GM12878 (cell line): ENCODE measurements at regions not wholly inside any gene's neighbourhood (a gene's known extent, or its start where the extent isn't known, plus 50 kb on each side); places are given as distances from the start of the nearest gene placed in this dataset.
"Not testable (repeated sequence)": the region's sequence is repeated elsewhere in the genome, so short reads cannot be mapped to it uniquely, and the experiment has no call there.

Experiments used
- BCL11A ChIP-seq: IDR thresholded peaks from 2 replicates; pipeline ENCODE4 v1.6.1; 2011; ENCODE audit warnings: low read depth, low read length
- BRCA1 ChIP-seq: IDR thresholded peaks from 2 replicates; pipeline ENCODE4 v1.6.1; 2011; ENCODE audit warnings: low read depth, low read length, improper control_type of control experiment
- CEBPB ChIP-seq, 2 experiments: fragments of 150-350 bp in 1 of 2; IDR thresholded peaks; 2 replicates each; pipeline ENCODE4 v1.6.1; 2012 to 2014; ENCODE audit warnings: low read depth in 2 of 2, low read length in 2 of 2, borderline replicate concordance in 1 of 2, inconsistent platforms in 1 of 2
- EP300 ChIP-seq, 2 experiments: fragments of 150-350 bp in 1 of 2; IDR thresholded peaks; 2 replicates each; pipeline ENCODE4 v1.6.1; 2011 to 2012; ENCODE audit warnings: low read depth in 2 of 2, low read length in 2 of 2, borderline replicate concordance in 1 of 2, improper control_type of control experiment in 1 of 2, inconsistent platforms in 1 of 2; ENCODE audit not compliant: control insufficient read depth in 1 of 2
- FOXM1 ChIP-seq: IDR thresholded peaks from 2 replicates; pipeline ENCODE4 v1.6.1; 2012; ENCODE audit warnings: low read depth, mild to moderate bottlenecking, inconsistent platforms, low read length, moderate library complexity
- POLR2AphosphoS5 ChIP-seq: IDR thresholded peaks from 2 replicates; pipeline ENCODE4 v1.6.1; 2011; ENCODE audit warnings: mild to moderate bottlenecking, low read length, inconsistent platforms
- RELA ChIP-seq: fragments of 450-650 bp; IDR thresholded peaks from 2 replicates; pipeline ENCODE4 v1.8.0; 2014; ENCODE audit warnings: borderline replicate concordance; ENCODE audit not compliant: partially characterized antibody
- SMC3 ChIP-seq: IDR thresholded peaks from 2 replicates; pipeline ENCODE4 v1.6.1; 2011; ENCODE audit warnings: low read length, improper control_type of control experiment, borderline replicate concordance
- TF ChIP-seq, protein P1 (sequence below), 3 experiments: IDR thresholded peaks in 2 of 3; conservative IDR thresholded peaks in 1 of 3; 2 replicates each; pipeline ENCODE4 v1.5.1; 2011; ENCODE audit warnings: low read depth in 3 of 3, low read length in 3 of 3, mild to moderate bottlenecking in 3 of 3, control low read depth in 2 of 3, moderate library complexity in 2 of 3, inconsistent platforms in 1 of 3, mixed read lengths in 1 of 3; ENCODE audit not compliant: control insufficient read depth in 2 of 3, insufficient read depth in 1 of 3; ENCODE audit errors: extremely low read depth in 1 of 3
- TF ChIP-seq, protein P2 (sequence below): IDR thresholded peaks from 2 replicates; pipeline ENCODE4 v1.6.1; 2012; ENCODE audit warnings: low read depth, low read length, improper control_type of control experiment
- TF ChIP-seq, protein P3 (sequence below): fragments of 450-650 bp; formaldehyde crosslinking; IDR thresholded peaks from 2 replicates; pipeline ENCODE4 v1.5.0; 2022; ENCODE audit warnings: mild to moderate bottlenecking, missing genetic modification characterization
- TF ChIP-seq, protein P4 (sequence below): IDR thresholded peaks from 2 replicates; pipeline ENCODE4 v1.6.1; 2012; ENCODE audit warnings: low read depth, low read length, improper control_type of control experiment

DNA sequence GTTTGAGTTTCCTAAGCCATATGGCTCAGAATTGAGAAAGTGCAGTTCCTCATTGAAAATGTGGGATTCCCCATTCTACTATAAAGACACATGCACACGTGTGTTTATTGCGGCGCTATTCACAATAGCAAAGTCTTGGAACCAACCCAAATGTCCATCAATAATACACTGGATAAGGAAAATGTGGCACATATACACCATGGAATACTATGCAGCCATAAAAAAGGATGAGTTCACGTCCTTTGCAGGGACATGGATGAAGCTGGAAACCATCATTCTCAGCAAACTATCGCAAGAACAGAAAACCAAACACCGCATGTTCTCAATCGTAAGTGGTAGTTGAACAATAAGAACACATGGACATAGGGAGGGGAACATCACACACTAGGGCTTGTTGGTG is 154.8 kb downstream of the SEC23IP start:
- not testable (repeated sequence) for TF ChIP-seq EP300 (IDR thresholded peaks at IDR 0.05; ENCODE audit: borderline replicate concordance in 1 of 2, control insufficient read depth in 1 of 2, low read depth in 2 of 2, low read length in 2 of 2); RELA; BCL11A; BRCA1; SMC3; POLR2AphosphoS5; FOXM1; CEBPB (IDR thresholded peaks at IDR 0.05; ENCODE audit: borderline replicate concordance in 1 of 2, low read depth in 2 of 2, low read length in 2 of 2)
- TF ChIP-seq, protein P1, sequence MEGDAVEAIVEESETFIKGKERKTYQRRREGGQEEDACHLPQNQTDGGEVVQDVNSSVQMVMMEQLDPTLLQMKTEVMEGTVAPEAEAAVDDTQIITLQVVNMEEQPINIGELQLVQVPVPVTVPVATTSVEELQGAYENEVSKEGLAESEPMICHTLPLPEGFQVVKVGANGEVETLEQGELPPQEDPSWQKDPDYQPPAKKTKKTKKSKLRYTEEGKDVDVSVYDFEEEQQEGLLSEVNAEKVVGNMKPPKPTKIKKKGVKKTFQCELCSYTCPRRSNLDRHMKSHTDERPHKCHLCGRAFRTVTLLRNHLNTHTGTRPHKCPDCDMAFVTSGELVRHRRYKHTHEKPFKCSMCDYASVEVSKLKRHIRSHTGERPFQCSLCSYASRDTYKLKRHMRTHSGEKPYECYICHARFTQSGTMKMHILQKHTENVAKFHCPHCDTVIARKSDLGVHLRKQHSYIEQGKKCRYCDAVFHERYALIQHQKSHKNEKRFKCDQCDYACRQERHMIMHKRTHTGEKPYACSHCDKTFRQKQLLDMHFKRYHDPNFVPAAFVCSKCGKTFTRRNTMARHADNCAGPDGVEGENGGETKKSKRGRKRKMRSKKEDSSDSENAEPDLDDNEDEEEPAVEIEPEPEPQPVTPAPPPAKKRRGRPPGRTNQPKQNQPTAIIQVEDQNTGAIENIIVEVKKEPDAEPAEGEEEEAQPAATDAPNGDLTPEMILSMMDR (IDR thresholded peaks at IDR 0.05 in 2 of 3, conservative IDR thresholded peaks at IDR 0.05 in 1 of 3; ENCODE audit: control insufficient read depth in 2 of 3, extremely low read depth in 1 of 3, insufficient read depth in 1 of 3, low read depth in 3 of 3, low read length in 3 of 3) = not testable (repeated sequence)
- TF ChIP-seq, protein P2, sequence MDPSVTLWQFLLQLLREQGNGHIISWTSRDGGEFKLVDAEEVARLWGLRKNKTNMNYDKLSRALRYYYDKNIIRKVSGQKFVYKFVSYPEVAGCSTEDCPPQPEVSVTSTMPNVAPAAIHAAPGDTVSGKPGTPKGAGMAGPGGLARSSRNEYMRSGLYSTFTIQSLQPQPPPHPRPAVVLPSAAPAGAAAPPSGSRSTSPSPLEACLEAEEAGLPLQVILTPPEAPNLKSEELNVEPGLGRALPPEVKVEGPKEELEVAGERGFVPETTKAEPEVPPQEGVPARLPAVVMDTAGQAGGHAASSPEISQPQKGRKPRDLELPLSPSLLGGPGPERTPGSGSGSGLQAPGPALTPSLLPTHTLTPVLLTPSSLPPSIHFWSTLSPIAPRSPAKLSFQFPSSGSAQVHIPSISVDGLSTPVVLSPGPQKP = not testable (repeated sequence)
- TF ChIP-seq, protein P3, sequence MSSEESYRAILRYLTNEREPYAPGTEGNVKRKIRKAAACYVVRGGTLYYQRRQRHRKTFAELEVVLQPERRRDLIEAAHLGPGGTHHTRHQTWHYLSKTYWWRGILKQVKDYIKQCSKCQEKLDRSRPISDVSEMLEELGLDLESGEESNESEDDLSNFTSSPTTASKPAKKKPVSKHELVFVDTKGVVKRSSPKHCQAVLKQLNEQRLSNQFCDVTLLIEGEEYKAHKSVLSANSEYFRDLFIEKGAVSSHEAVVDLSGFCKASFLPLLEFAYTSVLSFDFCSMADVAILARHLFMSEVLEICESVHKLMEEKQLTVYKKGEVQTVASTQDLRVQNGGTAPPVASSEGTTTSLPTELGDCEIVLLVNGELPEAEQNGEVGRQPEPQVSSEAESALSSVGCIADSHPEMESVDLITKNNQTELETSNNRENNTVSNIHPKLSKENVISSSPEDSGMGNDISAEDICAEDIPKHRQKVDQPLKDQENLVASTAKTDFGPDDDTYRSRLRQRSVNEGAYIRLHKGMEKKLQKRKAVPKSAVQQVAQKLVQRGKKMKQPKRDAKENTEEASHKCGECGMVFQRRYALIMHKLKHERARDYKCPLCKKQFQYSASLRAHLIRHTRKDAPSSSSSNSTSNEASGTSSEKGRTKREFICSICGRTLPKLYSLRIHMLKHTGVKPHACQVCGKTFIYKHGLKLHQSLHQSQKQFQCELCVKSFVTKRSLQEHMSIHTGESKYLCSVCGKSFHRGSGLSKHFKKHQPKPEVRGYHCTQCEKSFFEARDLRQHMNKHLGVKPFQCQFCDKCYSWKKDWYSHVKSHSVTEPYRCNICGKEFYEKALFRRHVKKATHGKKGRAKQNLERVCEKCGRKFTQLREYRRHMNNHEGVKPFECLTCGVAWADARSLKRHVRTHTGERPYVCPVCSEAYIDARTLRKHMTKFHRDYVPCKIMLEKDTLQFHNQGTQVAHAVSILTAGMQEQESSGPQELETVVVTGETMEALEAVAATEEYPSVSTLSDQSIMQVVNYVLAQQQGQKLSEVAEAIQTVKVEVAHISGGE (CRISPR knock-in tag) = not testable (repeated sequence)
- TF ChIP-seq, protein P4, sequence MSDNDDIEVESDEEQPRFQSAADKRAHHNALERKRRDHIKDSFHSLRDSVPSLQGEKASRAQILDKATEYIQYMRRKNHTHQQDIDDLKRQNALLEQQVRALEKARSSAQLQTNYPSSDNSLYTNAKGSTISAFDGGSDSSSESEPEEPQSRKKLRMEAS = not testable (repeated sequence)
